ENCODE measurements at regions not wholly inside any gene's neighbourhood (a gene's known extent, or its start where the extent isn't known, plus 50 kb on each side); places are given as distances from the start of the nearest gene placed in this dataset.

DNA sequence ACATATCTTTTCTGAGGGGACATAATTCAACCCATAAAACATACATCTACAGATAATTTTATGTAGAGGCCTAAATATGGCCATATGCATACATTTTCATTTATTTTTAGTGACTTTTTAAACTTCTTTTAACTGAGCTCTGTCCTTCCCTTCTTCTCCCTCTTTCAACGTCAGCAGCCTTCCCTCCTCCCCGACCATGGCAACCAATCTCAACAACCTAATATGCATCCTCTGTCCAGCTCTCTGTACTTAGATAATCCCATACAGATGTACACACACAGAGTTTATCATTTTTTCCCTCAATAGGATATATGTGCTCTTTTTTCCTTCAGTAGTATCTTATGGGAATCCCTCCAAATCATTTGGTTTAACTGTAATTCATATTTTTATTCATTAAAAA is 94.3 kb downstream of the CCDC71L start:
- peaks cover 0 to 13% (median 11%) of the 10 kb centered on the region in 4 donors for H3K4me1 ChIP-seq
- no peak overlapping the region for H3K27ac ChIP-seq
- WGBS, 2 donors, result 93 to 96% methylated on average over 2 of the region's 2 CpGs
- no peak overlapping the region for H3K4me3 ChIP-seq
- no peak for DNase-seq
- intact Hi-C loops (cut with DNase I), result no loop called here
- H3K36me3 ChIP-seq, result no peaks in the 10 kb centered on the region
- TF ChIP-seq, protein P1, sequence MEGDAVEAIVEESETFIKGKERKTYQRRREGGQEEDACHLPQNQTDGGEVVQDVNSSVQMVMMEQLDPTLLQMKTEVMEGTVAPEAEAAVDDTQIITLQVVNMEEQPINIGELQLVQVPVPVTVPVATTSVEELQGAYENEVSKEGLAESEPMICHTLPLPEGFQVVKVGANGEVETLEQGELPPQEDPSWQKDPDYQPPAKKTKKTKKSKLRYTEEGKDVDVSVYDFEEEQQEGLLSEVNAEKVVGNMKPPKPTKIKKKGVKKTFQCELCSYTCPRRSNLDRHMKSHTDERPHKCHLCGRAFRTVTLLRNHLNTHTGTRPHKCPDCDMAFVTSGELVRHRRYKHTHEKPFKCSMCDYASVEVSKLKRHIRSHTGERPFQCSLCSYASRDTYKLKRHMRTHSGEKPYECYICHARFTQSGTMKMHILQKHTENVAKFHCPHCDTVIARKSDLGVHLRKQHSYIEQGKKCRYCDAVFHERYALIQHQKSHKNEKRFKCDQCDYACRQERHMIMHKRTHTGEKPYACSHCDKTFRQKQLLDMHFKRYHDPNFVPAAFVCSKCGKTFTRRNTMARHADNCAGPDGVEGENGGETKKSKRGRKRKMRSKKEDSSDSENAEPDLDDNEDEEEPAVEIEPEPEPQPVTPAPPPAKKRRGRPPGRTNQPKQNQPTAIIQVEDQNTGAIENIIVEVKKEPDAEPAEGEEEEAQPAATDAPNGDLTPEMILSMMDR (IDR thresholded peaks at IDR 0.05), result no peak
- TF ChIP-seq EP300 (IDR thresholded peaks at IDR 0.05) (no peak), POLR2AphosphoS5 (IDR thresholded peaks at IDR 0.05) (no peak)
- no peaks in the 10 kb centered on the region for H3K9me3 ChIP-seq
- no peaks in the 10 kb centered on the region for H3K27me3 ChIP-seq

DNA sequence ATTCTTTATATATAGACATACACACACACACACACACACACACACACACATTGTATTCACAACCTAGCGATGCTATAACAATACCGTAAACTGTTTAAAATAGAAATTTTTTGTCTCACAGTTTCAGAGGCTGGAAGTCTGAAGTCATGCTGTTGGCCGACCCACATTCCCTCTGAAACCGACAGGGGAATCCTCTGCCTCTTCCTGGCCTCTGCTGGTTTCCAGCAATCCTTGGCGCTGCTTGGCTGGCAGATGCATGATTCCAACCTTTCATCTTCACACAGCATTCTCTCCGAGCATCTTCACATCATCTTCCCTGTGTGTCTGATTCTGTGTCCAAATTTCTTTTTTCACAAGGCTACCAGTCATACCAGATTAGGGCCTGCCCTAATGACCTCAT is 94.8 kb downstream of the CCDC71L start:
- H3K4me3 ChIP-seq, result no peak overlapping the region
- H3K27ac ChIP-seq, result no peak overlapping the region
- no peaks in the 10 kb centered on the region for H3K9me3 ChIP-seq
- peaks cover 0 to 13% (median 11%) of the 10 kb centered on the region in 4 donors for H3K4me1 ChIP-seq
- 72 to 93% methylated on average over 6 of the region's 6 CpGs for WGBS, 2 donors
- no peak for DNase-seq
- TF ChIP-seq EP300 (IDR thresholded peaks at IDR 0.05), result no peak
- no peak for TF ChIP-seq POLR2A (IDR thresholded peaks at IDR 0.05)
- no peaks in the 10 kb centered on the region for H3K36me3 ChIP-seq
- intact Hi-C loops (cut with DNase I), result no loop called here
- H3K27me3 ChIP-seq, result no peaks in the 10 kb centered on the region

DNA sequence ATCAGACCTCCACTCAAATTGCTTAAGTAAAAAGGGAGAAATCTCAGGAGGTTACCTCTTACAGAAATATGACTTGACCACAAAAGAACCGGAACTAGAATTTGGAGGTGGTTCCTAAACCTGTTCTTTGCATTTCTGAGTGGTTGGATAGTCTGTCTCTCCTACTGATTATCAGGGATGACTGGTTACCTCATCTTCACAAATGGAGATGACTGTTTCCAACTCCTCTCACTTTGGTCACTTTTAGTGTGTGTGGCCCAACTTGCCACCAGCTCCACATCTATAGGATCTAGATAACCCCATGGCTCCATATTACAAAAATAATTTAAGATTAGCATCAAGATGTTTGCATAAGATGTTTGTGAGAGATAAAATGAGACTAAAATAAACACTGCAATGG is 95.5 kb downstream of the CCDC71L start:
- Histone ChIP-seq H3K4me1 (peaks cover 0 to 13% (median 11%) of the 10 kb centered on the region in 4 donors), H3K27me3 (no peaks in the 10 kb centered on the region), H3K36me3 (no peaks in the 10 kb centered on the region), H3K4me3 (no peak overlapping the region), H3K27ac (no peak overlapping the region), H3K9me3 (no peaks in the 10 kb centered on the region)
- WGBS, 2 donors, result 92 to 96% methylated on average over 1 of the region's 1 CpG
- no peak for TF ChIP-seq POLR2A (IDR thresholded peaks at IDR 0.05)
- TF ChIP-seq, protein P1 (IDR thresholded peaks at IDR 0.05), result no peak
- TF ChIP-seq POLR2AphosphoS5 (IDR thresholded peaks at IDR 0.05), result no peak
- TF ChIP-seq EP300 (IDR thresholded peaks at IDR 0.05), result no peak
- intact Hi-C loops (cut with DNase I), result no loop called here
- DNase-seq, result no peak

DNA sequence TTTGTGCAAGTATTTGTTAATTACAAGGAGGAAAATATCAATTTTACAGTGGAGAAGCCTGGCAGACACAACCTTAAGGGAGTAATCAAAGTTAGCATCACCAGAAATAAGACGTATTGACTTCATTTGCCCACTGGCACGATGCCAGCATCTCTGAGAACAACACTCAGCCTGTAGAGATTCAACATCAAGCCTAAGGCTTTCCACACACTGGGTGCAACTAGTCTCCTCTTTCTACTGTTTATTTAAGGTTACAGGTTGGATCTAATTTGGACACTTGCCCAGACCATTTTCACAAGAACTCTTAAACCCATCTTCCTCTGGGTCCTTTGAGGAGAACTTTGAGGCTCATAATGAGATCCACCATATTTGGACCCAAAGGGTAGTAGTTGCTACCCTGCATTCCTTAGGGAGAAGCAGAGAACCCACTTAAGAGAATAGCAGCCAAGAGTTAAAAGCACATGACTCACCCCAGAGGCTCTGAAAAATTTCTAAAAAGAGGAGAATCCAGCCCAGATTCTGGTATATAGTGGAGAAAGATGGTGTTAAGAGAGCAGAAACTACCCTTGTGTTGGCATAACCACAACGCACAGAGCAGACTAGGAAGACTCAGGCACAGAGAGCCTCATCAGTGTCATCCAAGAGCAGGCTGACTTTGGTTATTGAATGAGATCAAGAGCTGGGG is 97.3 kb downstream of the CCDC71L start:
- no peaks in the 10 kb centered on the region for H3K9me3 ChIP-seq
- H3K27me3 ChIP-seq, result no peaks in the 10 kb centered on the region
- intact Hi-C loops (cut with DNase I), result no loop called here
- TF ChIP-seq, protein P1 (IDR thresholded peaks at IDR 0.05), result no peak
- TF ChIP-seq POLR2A (IDR thresholded peaks at IDR 0.05), result no peak
- H3K36me3 ChIP-seq, result no peaks in the 10 kb centered on the region
- H3K4me1 ChIP-seq, result peaks cover 0 to 6% (median 4%) of the 10 kb centered on the region in 4 donors
- H3K4me3 ChIP-seq, result no peak overlapping the region
- no peak overlapping the region for H3K27ac ChIP-seq
- WGBS, 2 donors, result 65 to 80% methylated on average over 3 of the region's 3 CpGs
- no peak for DNase-seq

DNA sequence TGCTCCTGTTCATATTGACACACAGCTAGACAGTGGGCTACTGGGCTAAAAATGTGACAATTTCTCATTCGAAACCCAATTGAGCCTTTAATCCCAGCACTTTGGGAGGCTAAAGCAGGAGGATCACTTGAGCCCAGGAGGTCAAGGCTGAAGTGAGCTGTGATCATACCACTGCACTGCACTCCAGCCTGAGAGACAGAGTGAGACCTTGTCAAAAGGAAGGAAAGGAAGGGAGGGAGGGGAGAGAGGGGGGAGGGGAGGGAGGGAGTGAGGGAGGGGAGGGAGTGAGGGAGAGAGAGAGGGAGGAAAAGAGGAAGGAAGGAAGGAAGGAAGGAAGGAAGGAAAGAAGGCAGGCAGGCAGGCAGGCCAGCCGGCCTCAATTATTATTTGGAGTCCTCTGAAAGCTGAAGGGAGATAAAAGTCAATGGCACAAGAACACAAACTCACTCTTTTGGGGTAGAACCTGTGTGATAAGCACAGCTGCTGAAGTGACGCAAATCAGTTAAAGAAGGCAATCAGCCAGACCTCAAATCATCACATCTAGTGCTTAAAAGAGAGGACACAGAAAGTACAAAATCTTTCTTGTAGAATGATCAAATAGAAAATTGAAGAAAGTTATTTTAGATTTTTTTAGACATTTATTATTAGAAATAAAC is 98.1 kb downstream of the CCDC71L start:
- intact Hi-C loops (cut with DNase I), result no loop called here
- no peak for TF ChIP-seq POLR2A (IDR thresholded peaks at IDR 0.05)
- TF ChIP-seq, protein P1 (IDR thresholded peaks at IDR 0.05), result no peak
- no peak for TF ChIP-seq POLR2AphosphoS5 (IDR thresholded peaks at IDR 0.05)
- no peak for TF ChIP-seq EP300 (IDR thresholded peaks at IDR 0.05)
- Histone ChIP-seq H3K27ac (no peak overlapping the region), H3K9me3 (no peaks in the 10 kb centered on the region), H3K4me1 (no peaks in the 10 kb centered on the region), H3K36me3 (no peaks in the 10 kb centered on the region), H3K27me3 (no peaks in the 10 kb centered on the region), H3K4me3 (no peak overlapping the region)
- 77 to 89% methylated on average over 3 of the region's 3 CpGs for WGBS, 2 donors
- no peak for DNase-seq

Measured in sigmoid colon (tissue), 6 donors.